HG03571 (cell line): ENCODE measurements at regions not wholly inside any gene's neighbourhood (a gene's known extent, or its start where the extent isn't known, plus 50 kb on each side); places are given as distances from the start of the nearest gene placed in this dataset.
"Not testable (repeated sequence)": the region's sequence is repeated elsewhere in the genome, so short reads cannot be mapped to it uniquely, and the experiment has no call there.

Experiments
- ATAC-seq: cut with Tn5 transposase; IDR thresholded peaks from one replicate; pipeline ENCODE4 v1.9.1; 2021; ENCODE audit not compliant: unreplicated experiment

DNA sequence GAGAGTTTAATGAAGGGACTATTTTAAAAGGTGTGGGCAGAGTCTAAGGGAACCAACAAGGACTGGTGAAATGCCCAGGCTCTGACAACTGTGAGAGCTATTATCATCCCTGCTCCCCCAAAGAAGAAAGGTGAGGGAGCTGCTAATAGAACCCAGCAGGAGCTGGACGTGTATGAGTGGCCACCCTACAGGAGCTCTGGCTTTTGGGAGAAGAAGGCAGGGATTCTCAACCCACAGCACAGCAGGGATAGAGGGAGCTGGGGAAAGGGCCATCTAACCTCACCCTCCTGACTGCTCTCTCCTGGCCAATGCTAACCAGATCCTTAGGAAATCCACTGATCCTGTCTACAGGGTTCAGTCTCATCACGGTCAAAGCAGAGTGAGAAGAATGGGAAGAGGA lies 57.1 kb downstream of the GRIN2B start:
- no peak for ATAC-seq

DNA sequence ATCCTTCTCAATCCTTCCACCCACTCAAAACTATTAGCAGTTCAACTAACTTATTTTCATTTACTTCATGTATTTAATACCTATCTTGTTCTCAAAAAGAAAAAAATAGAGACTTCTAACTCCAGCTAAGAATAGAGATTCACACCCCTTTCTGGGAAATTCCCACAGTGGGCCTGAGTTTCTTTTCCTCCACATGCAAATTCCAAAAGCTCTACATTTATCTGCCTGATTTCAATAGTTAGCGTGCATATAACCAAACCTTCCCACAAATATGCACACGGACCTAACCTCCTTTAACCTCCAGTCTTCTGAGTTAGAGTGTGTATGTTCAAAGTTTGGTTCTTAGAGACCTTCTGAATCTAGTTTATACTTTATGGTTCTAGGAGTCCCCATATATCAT lies 62.5 kb downstream of the GRIN2B start:
- no peak for ATAC-seq

GRCh38 chr12:13915096-13915495 lies 66.3 kb downstream of the GRIN2B start:
- ATAC-seq, result no peak

DNA sequence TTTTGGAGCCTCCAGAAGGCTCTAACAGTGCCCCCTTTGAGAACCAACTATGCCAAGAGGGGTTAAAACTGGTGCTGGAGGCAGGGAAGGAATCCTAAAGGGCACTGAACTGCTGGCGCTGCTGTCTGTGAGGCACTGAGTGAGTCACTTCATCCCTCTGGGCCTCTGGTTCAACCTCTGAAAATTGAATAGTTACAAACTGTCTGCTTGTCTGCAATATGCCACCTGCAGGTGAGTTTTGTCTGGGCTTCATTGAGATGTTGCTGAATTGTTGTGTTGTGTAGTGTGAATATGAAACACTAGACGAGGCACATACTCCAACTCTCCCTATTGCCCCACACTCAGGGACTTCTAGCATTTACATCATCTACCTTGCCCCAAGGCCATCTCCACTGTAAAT lies 68.0 kb downstream of the GRIN2B start:
- no peak for ATAC-seq

DNA sequence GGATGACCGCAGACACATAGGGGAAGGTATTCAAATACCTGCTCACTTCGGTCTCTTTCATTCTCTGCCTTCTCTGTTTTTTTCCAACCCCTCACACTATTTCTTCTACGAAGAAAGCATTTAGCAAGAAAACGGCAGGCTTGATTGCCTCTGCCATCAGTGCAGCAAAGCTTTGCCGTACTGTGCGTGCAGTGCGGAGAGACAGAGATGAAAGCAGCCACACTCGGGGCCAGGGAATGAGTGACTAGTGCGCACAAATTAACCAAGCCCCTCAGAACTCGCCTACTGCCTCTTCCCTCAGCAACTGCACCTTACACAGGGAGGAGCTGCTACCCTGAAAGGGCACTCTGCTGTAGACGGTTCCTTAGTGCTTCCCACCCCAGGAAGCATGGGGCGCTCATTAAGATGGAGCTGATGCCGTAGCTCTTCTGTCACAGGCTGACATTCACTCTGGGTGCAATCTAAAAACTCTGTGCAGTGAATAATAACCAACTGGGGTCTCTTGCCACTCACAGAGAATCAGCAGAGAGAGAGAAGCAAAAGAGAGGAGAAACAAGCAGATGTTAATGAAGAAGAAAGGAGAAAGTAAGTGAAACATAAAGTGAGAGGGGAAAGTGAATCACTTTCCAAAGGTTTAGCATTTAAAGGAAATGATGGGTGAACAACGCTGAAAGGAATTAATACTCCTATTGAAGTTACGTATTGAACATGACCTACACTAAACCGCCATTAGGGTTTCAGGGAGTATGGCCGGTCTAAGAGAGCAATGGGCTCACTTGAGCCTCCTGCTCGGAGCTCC lies 69.4 kb downstream of the GRIN2B start:
- no peak for ATAC-seq

DNA sequence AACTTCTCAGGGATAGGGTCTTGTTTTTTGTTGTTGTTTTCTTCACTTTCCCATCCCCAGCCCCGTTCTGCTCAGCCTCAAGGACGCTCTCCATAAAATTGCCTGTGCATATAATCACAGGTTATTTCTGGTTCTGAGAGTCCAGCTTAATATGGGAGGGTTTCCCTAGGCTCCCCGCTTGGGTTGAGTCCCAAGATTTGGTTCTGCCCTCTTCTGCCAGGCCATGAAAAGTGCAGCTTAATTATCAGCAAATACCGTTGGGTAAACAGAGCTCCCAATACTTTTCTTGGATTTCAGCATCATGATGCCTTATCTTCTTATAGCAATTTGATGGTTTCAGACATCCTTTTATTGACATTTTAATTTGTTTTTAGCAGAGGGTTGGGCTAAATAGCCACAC lies 75.6 kb downstream of the GRIN2B start:
- ATAC-seq, result no peak

DNA sequence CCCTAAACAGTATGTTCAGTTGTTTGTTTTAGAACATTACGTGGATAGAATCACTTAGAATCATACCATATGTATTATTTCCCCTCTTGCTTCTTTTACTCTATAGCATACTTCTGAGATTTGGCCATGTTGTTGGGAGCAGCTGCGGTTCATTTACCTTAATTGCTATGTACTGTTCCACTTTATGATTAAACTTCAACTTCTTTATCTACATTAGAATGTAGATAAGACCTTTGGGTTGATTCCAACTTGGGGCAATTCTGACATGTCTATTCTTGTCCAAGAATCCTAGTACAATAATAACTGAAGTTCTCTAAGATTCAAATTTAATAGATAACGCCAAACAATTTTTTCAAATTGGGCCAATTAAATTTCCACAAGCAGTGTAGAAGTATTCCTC lies 80.7 kb downstream of the GRIN2B start:
- ATAC-seq, result no peak

DNA sequence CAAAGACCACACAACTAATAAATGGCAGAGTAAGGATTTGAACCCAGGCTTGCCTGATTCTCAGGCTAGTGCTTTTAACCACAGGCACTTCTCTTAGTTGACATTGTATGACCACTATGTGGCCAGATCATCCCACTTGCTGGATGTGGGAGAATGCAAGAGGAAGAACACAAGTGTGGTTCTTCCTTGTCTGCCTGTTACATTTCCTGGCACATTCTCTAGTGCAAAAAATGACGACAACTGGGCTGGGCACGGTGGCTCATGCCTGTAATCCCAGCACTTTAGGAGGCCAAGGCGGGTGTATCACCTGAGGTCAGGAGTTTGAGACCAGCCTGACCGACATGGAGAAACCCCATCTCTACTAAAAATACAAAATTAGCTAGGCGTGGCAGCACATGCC lies 83.0 kb downstream of the GRIN2B start:
- ATAC-seq, result not testable (repeated sequence)

GRCh38 chr12:13897811-13898210 lies 83.6 kb downstream of the GRIN2B start:
- ATAC-seq, result no peak

DNA sequence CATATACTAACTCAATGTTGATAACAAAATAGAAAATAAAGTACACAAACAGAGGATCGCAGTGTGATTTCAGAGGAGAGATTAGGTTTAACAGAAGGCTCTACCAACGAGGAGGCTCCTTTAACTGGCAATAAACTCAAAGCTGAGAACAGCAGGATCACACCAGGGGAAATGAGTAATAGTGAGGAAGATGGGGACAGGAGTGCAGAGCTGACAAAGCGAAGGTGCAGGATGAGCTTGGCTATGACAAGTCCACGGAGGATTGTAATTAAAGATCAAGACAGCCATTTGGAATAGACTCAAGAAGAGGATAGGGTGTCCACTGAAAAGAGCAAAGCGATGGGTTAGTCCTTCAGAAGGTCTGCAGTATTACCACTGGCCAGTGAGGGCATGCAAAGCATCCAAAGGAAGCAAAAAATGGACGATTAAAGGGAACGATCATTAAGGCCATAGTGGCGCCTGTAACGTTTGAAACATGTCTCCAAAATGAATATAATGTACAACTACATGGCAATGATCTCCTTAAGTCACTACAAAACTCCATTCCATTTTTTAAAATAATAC lies 85.3 kb downstream of the GRIN2B start:
- no peak for ATAC-seq

DNA sequence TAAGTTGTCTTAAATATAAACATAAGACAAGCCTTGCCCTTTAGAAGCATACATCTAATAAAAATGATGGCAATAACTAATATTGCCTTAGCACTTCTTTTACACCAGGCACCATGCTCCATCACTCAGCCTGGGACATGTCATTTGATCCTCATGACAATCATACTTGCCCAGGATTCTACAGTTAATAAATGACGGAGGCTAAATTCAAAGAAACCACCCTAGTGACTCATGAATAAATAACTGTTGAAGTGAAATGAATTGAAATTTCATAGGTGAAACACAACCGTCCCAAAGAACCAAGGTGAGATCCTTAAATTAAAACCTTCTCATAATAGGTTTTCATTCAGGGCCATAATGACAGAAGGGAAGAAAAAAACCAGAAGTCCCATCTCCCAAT lies 89.5 kb downstream of the GRIN2B start:
- no peak for ATAC-seq

DNA sequence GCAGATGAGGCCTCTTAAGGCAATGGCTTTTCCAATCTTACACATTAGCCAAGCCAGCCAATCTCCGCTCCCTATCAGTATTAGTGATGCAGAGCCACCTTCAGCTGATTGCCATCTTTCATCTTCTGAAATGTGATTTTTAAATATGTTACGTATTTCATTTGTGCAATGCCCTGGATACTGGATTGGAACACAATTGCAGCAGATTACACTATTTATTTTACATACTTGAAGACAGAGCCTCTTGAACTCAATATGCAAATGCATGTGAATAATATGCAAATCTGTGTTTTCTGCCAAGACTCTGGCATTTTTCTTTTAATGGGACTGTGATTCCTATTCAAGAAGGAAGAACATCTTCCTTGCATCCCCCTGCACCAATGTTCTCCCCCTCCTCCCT lies 90.5 kb downstream of the GRIN2B start:
- no peak for ATAC-seq

DNA sequence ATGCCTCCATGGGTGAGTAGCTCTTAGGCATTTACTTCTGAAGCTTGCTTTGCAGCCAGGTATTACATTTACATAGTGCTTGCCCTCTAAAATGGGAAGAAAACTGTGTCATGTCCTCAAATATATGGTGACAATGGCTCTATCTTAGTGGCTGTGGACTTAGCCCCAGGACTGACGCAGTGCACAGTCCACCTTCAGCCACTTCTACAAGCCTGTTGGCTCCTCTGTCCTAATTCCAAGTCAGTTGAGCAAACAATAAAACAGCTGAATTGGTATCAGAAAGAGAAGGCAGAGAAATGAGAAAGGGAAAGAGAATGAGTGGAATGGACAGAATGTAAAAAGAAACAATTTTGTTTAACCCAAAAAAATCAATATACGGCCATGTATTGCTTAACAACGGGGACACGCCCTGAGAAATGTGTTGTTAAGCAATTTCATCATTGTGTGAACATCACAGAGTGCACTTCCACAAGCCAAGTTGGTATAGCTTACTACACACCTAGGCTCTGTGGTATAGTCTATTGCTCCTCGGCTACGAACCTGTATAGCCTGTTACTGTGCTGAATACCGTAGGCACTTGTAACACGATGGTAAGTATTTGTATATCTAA lies 93.5 kb downstream of the GRIN2B start:
- no peak for ATAC-seq

DNA sequence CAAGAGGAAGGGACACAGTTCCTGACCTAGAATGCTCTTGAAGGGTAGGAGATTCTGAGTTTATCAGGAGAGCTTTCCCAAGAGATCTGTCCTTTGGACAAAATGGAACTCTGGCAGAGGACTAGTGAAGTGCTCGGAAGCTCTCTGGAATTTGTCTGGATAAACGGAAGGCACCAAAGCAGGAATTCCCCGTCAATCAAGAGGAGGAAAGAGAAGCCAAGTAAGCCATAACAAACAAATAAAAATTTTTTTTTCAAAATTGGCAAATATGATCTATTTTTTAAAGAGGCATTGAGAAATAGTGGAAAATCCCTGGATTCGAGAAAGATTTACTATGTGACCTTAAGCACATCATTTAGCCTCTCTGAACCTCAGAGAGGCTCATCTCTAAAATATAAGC lies 99.2 kb downstream of the GRIN2B start:
- ATAC-seq, result no peak

- ATAC-seq, result no peak
Measured at GRCh38 chr12:13880613-13881012, 100.8 kb downstream of the GRIN2B start.

DNA sequence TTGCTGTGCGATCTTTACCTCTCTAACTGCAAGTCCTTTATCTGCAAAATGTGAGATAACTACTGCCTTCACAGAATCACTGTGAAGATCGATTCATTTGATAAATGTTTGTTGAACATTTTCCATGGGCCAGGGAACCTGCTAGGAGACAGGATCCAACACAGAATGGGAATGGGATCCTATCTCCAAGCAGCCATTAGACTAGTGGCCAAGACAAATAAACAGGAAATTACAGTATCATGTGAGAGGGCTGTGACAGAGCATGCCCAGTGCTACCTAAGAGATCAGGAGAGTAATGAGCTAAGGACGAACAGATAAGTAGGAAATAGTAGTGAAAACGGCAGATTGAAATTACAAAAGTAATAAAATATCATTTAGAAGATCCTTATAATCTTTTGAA lies 105.7 kb downstream of the GRIN2B start:
- ATAC-seq, result no peak

GRCh38 chr12:13870255-13870654 lies 111.1 kb downstream of the GRIN2B start:
- no peak for ATAC-seq

DNA sequence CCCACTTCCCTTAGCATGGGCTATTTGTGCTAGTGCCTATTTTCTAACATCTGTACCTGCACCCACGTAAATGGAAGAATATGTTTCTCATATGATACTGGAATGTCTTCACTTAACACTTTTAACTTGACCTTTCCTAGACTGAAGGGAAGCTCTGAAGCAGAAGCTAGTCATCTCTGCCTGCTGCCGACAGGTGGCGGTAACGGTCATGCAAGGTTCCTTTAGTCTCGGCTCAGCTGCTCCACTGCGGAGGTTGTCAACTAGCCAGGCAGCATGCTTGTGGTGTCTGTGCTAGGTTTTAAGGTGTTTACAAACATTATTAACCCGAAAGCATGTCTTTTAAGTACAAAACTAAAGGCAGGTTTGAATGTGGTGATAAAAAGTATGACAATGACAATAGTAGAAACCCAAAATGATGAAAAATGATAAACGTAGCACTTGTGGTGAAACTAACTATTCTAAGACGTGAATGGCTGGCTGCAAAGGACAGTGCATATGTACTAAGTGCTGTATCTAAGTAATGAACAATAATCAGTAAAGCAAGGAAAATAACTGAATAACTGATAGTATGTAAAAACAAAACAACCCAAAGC lies 117.2 kb downstream of the GRIN2B start:
- ATAC-seq, result peak; percentile 82

- ATAC-seq, result no peak
Measured at GRCh38 chr12:13857750-13858149, 123.7 kb downstream of the GRIN2B start.

DNA sequence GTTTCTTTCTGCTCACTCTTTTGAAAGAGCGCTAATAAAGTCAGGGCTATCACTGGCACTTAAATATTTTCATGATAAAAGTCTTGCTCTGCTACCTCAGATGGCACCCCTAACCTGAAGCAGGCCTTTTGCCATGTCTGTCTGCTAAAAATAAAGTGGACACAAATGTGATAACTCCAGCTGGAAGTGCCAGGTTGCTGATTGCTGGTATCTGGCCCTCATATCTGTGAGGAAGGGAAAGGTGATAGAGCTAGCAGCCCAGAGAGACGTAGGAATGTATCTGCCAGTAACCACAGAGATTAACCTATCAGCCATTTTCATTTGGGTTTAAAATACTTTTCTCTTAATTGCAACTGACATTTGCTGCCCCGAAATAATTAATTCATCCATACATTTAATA lies 127.9 kb downstream of the GRIN2B start:
- ATAC-seq, result no peak

DNA sequence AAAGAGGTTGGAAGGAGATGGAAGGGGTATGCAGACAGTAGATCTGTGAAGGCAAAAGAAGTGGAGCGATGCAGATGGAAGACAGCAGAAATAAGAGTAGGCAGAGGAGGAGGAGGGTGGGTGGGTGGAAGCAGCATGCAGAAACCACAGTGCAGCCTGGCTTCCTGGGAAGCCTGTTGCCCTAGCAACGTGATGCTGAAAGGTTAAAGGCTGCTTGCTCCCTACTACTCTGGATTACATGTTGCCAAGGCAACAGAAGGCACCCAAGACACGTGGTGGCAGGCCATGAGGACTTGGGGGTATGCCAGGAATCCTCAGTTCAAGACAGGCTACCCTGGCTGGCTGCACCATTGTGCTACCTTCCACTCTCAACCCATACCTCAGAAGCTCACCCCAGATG lies 129.6 kb downstream of the GRIN2B start:
- no peak for ATAC-seq

DNA sequence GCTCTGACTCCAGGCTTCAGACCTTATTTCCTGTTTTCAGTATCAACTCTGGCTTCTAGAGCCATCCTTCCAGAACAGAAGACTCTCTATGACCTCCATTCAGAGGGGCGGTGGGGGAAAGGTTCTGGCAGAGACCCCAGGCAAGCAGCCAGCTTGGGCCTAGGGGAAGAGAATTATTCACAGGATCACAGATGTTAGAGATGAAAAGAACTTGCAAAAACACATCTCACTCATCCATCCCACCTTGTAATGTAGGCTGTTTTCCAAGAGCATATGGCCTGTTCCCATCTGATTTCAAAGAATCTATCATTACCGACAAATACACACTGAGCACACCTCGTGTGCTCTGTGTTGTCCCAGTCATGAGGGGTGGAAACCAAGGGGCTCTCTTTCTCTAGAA lies 131.9 kb downstream of the GRIN2B start:
- ATAC-seq, result no peak
